ENCODE measurements at regions not wholly inside any gene's neighbourhood (a gene's known extent, or its start where the extent isn't known, plus 50 kb on each side); places are given as distances from the start of the nearest gene placed in this dataset.

DNA sequence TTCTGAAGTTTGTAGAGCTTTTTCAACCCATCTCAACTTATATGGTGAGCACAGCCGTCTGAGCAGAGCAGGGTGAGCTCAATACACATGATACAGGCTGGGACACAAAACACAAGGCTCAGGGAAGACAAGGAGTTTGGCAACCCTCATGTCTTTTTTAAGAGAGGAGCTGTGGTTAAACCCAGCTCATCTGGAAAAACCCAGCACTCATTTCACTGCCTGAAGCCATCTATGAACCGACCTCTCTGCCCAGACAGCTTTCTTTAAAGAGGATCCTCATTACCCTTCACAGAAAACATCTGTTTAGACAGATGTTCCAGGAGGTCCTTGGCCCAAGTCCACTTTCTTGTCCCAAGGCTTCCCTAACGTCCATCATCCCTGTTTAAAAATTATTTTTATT, 170.0 kb upstream of the TSHZ3 start:
- no peak overlapping the region for H3K4me3 Mint-ChIP-seq
- H3K9me3 Mint-ChIP-seq = peaks cover 17% of the 10 kb centered on the region
- TF ChIP-seq, protein P1, sequence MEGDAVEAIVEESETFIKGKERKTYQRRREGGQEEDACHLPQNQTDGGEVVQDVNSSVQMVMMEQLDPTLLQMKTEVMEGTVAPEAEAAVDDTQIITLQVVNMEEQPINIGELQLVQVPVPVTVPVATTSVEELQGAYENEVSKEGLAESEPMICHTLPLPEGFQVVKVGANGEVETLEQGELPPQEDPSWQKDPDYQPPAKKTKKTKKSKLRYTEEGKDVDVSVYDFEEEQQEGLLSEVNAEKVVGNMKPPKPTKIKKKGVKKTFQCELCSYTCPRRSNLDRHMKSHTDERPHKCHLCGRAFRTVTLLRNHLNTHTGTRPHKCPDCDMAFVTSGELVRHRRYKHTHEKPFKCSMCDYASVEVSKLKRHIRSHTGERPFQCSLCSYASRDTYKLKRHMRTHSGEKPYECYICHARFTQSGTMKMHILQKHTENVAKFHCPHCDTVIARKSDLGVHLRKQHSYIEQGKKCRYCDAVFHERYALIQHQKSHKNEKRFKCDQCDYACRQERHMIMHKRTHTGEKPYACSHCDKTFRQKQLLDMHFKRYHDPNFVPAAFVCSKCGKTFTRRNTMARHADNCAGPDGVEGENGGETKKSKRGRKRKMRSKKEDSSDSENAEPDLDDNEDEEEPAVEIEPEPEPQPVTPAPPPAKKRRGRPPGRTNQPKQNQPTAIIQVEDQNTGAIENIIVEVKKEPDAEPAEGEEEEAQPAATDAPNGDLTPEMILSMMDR (IDR thresholded peaks at IDR 0.05) = no peak

DNA sequence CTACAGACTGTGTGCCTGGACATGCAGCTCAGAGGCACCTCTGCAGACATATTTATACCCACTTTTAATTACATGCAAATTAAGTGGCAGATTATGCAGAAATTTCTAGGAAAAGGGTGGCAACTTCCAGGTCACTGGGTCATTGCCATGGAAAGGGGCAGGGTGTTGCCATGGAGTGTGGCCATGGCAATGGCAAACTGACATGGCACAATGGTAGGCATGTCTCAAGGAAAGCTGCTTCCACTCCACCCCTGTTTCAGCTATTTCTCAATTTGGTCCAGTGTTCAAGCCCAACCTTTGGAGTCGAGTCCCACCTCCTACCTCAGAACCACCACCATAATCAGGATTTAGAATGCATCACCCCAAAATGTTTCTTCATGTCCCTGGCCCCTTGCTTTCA, 170.7 kb upstream of the TSHZ3 start:
- H3K4me1 Mint-ChIP-seq = no peaks in the 10 kb centered on the region
- CTCF ChIA-PET = no interaction called here
- ATAC-seq (ENCODE audit: low read depth) = no peak

More for the DNA sequence above, 170.0 kb upstream of the TSHZ3 start:
- intact Hi-C loops (cut with micrococcal nuclease) = no loop called here
- H3K36me3 Mint-ChIP-seq (ENCODE audit: low read depth) = no peaks in the 10 kb centered on the region
- ATAC-seq (ENCODE audit: low read depth) (no peak), DNase-seq (no peak)
- H3K27ac Mint-ChIP-seq = no peak overlapping the region
- H3K27me3 Mint-ChIP-seq = no peaks in the 10 kb centered on the region
- CTCF ChIA-PET = no interaction called here
- POLR2A ChIA-PET = no interaction called here
- no peaks in the 10 kb centered on the region for H3K4me1 Mint-ChIP-seq

DNA sequence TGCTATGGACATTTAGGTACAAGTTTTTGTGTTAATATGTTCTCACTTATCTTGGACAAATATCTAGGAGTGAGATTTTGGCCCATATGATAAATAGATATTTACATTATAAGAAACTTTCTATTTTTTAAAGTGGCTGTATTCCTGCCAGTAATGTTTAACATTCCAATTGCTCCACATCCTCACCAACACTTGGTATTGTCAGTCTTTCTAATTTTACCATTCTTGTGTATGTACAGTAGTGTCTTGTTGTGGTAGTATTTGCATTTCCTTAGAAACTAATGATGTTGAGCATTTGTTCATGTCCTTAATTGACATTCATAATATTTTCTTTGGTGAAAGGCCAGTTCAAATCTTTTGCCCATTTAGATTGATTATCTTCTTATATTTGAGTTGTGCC, 171.4 kb upstream of the TSHZ3 start:
- no peaks in the 10 kb centered on the region for H3K27me3 Mint-ChIP-seq
- TF ChIP-seq, protein P1 (IDR thresholded peaks at IDR 0.05) = no peak
- no peak overlapping the region for H3K27ac Mint-ChIP-seq
- no peak overlapping the region for H3K4me3 Mint-ChIP-seq
- H3K4me1 Mint-ChIP-seq = no peaks in the 10 kb centered on the region
- peaks cover 26% of the 10 kb centered on the region for H3K9me3 Mint-ChIP-seq
- ATAC-seq (ENCODE audit: low read depth) (no peak), DNase-seq (no peak)
- ChIA-PET POLR2A (no interaction called here), CTCF (no interaction called here)
- intact Hi-C loops (cut with micrococcal nuclease) = no loop called here
- no peaks in the 10 kb centered on the region for H3K36me3 Mint-ChIP-seq (ENCODE audit: low read depth)

More for the DNA sequence above, 170.7 kb upstream of the TSHZ3 start:
- no peak overlapping the region for H3K4me3 Mint-ChIP-seq
- H3K27me3 Mint-ChIP-seq = no peaks in the 10 kb centered on the region
- no peak overlapping the region for H3K27ac Mint-ChIP-seq
- DNase-seq = no peak
- H3K36me3 Mint-ChIP-seq (ENCODE audit: low read depth) = no peaks in the 10 kb centered on the region
- intact Hi-C loops (cut with micrococcal nuclease) = no loop called here
- TF ChIP-seq, protein P1 (IDR thresholded peaks at IDR 0.05) = no peak
- POLR2A ChIA-PET = no interaction called here
- H3K9me3 Mint-ChIP-seq = peaks cover 21% of the 10 kb centered on the region

DNA sequence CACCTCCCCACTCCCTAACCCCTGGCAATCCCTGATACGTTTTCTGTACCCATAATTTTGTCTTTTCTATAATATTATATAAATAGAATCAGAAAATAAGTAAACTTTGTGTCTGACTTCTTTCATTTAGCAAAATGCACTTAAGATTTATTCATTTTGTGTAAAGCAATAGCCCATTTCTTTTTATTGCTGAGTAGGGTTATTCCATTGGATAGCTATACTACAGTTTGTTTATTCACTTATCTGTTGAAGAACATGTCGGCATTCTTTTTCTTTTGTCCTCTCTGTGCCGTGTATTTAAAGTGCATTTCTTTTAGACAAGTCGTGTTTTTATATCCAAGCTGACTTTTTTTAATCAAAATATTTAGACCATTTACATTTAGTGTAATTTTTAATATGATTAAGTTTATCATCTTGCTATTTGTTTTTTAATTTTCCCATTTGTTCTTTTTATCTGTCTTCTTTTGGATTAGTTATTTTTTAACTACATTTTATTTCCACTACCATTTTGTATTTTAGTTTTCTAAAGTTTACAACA, 176.4 kb upstream of the TSHZ3 start:
- CTCF ChIA-PET = no interaction called here
- H3K27ac Mint-ChIP-seq = no peak overlapping the region
- H3K9me3 Mint-ChIP-seq = peaks cover 30% of the 10 kb centered on the region
- TF ChIP-seq, protein P1 (IDR thresholded peaks at IDR 0.05) = no peak
- no peaks in the 10 kb centered on the region for H3K27me3 Mint-ChIP-seq
- intact Hi-C loops (cut with micrococcal nuclease) = no loop called here
- no peak for DNase-seq
- no peaks in the 10 kb centered on the region for H3K4me1 Mint-ChIP-seq
- no peaks in the 10 kb centered on the region for H3K36me3 Mint-ChIP-seq (ENCODE audit: low read depth)
- no peak overlapping the region for H3K4me3 Mint-ChIP-seq
- ATAC-seq (ENCODE audit: low read depth) = no peak
- POLR2A ChIA-PET = no interaction called here

DNA sequence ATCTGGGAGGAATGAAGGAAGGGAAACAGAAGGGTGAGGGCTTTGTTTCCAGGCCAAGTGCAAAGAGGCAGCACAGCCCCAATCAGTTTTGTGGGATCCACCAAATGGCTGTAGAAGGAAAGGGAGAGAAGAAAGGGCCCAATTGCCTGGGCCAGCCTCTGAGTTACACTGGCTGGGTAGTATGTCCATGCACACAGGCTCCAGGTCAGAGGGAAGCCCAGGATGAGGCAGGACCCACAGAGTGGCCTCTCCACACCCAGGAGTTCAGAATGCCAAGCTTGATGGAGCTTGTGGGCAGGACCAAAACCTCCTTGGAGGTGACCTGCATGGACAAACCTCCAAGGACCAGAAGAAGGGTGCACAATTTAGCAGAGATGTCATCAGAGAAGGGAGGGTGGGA, 178.2 kb upstream of the TSHZ3 start:
- TF ChIP-seq, protein P1 (IDR thresholded peaks at IDR 0.05) = no peak
- Mint-ChIP-seq H3K4me1 (no peaks in the 10 kb centered on the region), H3K9me3 (peaks cover 30% of the 10 kb centered on the region), H3K4me3 (no peak overlapping the region), H3K27ac (no peak overlapping the region), H3K27me3 (no peaks in the 10 kb centered on the region), H3K36me3 (ENCODE audit: low read depth) (no peaks in the 10 kb centered on the region)
- intact Hi-C loops (cut with micrococcal nuclease) = no loop called here
- DNase-seq = no peak
- ChIA-PET CTCF (no interaction called here), POLR2A (no interaction called here)
- ATAC-seq (ENCODE audit: low read depth) = no peak
